ENCODE measurements at regions not wholly inside any gene's neighbourhood (a gene's known extent, or its start where the extent isn't known, plus 50 kb on each side); places are given as distances from the start of the nearest gene placed in this dataset.

DNA sequence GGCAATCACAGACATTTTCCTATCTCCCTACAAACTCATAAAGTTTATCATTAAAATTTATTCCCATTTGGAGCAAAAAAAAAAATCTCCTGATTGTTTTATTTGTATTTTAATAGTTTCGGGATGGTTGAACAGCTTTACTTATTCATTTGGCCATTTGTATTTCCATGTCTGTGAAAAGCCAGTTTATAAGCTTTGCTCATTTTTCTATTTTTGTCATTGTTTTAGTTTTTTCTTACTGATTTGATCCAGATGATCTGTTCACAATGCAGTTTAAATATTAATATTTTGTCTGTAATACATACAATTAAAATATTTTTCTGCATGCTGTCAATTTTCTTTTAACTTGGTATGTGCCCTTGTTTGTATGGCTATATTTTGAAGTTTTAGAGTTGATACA is 65.2 kb upstream of the CCN2 start:
- Histone ChIP-seq H3K56ac (ENCODE audit: insufficient read length, low read depth, low read length) (no peak overlapping the region), H3K4ac (ENCODE audit: low read depth, low read length) (no peak overlapping the region), H2AK5ac (ENCODE audit: insufficient read length, low read length) (no peak overlapping the region), H2BK20ac (ENCODE audit: low read depth, low read length, poor library complexity, severe bottlenecking) (no peak overlapping the region), H3K79me1 (ENCODE audit: insufficient read depth, low read depth, low read length, poor library complexity, severe bottlenecking) (no peaks in the 10 kb centered on the region), H4K20me1 (ENCODE audit: control insufficient read depth, insufficient read depth, insufficient read length) (no peaks in the 10 kb centered on the region), H3K9me3 (ENCODE audit: control insufficient read depth, low read depth, low read length) (no peaks in the 10 kb centered on the region), H3K23me2 (ENCODE audit: insufficient read length, low read depth, low read length, poor library complexity, severe bottlenecking) (no peaks in the 10 kb centered on the region), H3K4me1 (ENCODE audit: insufficient read depth, low read length) (no peaks in the 10 kb centered on the region), H2AFZ (ENCODE audit: low read length) (no peak overlapping the region), H2BK15ac (ENCODE audit: low read depth, low read length) (no peak overlapping the region), H3K9ac (ENCODE audit: extremely low read depth, insufficient read length, low read length) (no peak overlapping the region), H3K79me2 (ENCODE audit: insufficient read depth, low read length) (no peaks in the 10 kb centered on the region), H3K4me2 (ENCODE audit: insufficient read depth, insufficient read length, low read length) (no peak overlapping the region), H2BK5ac (ENCODE audit: insufficient read length, low read length) (no peak overlapping the region), H2BK12ac (ENCODE audit: insufficient read length, low read depth, low read length) (no peak overlapping the region), H3K27ac (ENCODE audit: insufficient read length, low read depth, low read length) (no peak overlapping the region), H3K27me3 (ENCODE audit: insufficient read depth, low read length) (no peaks in the 10 kb centered on the region), H3K23ac (ENCODE audit: insufficient read length, low read depth, low read length) (no peak overlapping the region), H4K8ac (replicated peaks; ENCODE audit: insufficient read length, low read depth, low read length) (no peak overlapping the region), H4K91ac (ENCODE audit: insufficient read length, low read depth, low read length) (no peak overlapping the region), H3K18ac (ENCODE audit: insufficient read length, low read depth, low read length) (no peak overlapping the region), H3K14ac (ENCODE audit: insufficient read depth, low read length) (no peak overlapping the region), H3T11ph (ENCODE audit: low read length) (no peak overlapping the region), H2BK120ac (ENCODE audit: low read depth, low read length, poor library complexity, severe bottlenecking) (no peak overlapping the region), H4K5ac (ENCODE audit: insufficient read length, low read depth, low read length) (no peak overlapping the region)
- no peak overlapping the region for H3K27ac Mint-ChIP-seq
- H3K9me3 Mint-ChIP-seq = no peaks in the 10 kb centered on the region
- no peaks in the 10 kb centered on the region for H3K27me3 Mint-ChIP-seq (ENCODE audit: low read depth)
- no peaks in the 10 kb centered on the region for H3K36me3 Mint-ChIP-seq (ENCODE audit: insufficient read depth in 1 of 3, low read depth in 3 of 3)
- H3K4me3 Mint-ChIP-seq = no peak overlapping the region
- no peaks in the 10 kb centered on the region for H3K4me1 Mint-ChIP-seq
- no CpG with 5 or more reads among the region's 1 CpG for WGBS (ENCODE audit: extremely low coverage, insufficient read length, low lambda C conversion rate)
- DNase-seq = no peak
- TF ChIP-seq, protein P1, sequence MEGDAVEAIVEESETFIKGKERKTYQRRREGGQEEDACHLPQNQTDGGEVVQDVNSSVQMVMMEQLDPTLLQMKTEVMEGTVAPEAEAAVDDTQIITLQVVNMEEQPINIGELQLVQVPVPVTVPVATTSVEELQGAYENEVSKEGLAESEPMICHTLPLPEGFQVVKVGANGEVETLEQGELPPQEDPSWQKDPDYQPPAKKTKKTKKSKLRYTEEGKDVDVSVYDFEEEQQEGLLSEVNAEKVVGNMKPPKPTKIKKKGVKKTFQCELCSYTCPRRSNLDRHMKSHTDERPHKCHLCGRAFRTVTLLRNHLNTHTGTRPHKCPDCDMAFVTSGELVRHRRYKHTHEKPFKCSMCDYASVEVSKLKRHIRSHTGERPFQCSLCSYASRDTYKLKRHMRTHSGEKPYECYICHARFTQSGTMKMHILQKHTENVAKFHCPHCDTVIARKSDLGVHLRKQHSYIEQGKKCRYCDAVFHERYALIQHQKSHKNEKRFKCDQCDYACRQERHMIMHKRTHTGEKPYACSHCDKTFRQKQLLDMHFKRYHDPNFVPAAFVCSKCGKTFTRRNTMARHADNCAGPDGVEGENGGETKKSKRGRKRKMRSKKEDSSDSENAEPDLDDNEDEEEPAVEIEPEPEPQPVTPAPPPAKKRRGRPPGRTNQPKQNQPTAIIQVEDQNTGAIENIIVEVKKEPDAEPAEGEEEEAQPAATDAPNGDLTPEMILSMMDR (conservative IDR thresholded peaks at IDR 0.05) = no peak
